HepG2 (cell line): ENCODE measurements at regions not wholly inside any gene's neighbourhood (a gene's known extent, or its start where the extent isn't known, plus 50 kb on each side); places are given as distances from the start of the nearest gene placed in this dataset.

Experiments used
- CTCF ChIP-seq: sonication (generic); formaldehyde crosslinking; IDR thresholded peaks from 2 replicates; pipeline ENCODE4 v1.5.0; 2020; ENCODE audit warnings: mild to moderate bottlenecking, missing genetic modification reagents, moderate library complexity
- REST ChIP-seq, 2 experiments: IDR thresholded peaks; 2 replicates each; pipeline ENCODE4 v1.6.1; 2011 to 2012; ENCODE audit warnings: low read length in 2 of 2, borderline replicate concordance in 1 of 2, low read depth in 1 of 2, mild to moderate bottlenecking in 1 of 2, moderate library complexity in 1 of 2
- TAF1 ChIP-seq: sonication (generic); formaldehyde crosslinking; IDR thresholded peaks from 2 replicates; pipeline ENCODE4 v1.4.0; 2020; ENCODE audit warnings: missing genetic modification reagents
- ZNF510 ChIP-seq: sonication (generic); formaldehyde crosslinking; IDR thresholded peaks from 2 replicates; pipeline ENCODE4 v1.4.0; 2020; ENCODE audit warnings: low read depth, mild to moderate bottlenecking, missing genetic modification reagents
- ZNF768 ChIP-seq: sonication (generic); formaldehyde crosslinking; IDR thresholded peaks from 2 replicates; pipeline ENCODE4 v1.4.0; 2020; ENCODE audit warnings: missing genetic modification reagents

GRCh38 chrX:123088331-123088730 lies 95.7 kb upstream of the GRIA3 start:
- TF ChIP-seq ZNF768 (CRISPR knock-in tag) (no peak), ZNF510 (CRISPR knock-in tag) (no peak), TAF1 (no peak), CTCF (CRISPR knock-in tag) (no peak), REST (IDR thresholded peaks at IDR 0.05; ENCODE audit: borderline replicate concordance in 1 of 2, low read depth in 1 of 2, low read length in 2 of 2) (no peak)
